ENCODE measurements at regions not wholly inside any gene's neighbourhood (a gene's known extent, or its start where the extent isn't known, plus 50 kb on each side); places are given as distances from the start of the nearest gene placed in this dataset.

- H3K27me3 ChIP-seq (ENCODE audit: insufficient read depth, low read length), result no peaks in the 10 kb centered on the region
- H3K4me3 Mint-ChIP-seq, result no peak overlapping the region
- H3K79me2 ChIP-seq (ENCODE audit: insufficient read depth, low read length), result no peaks in the 10 kb centered on the region
- no peaks in the 10 kb centered on the region for H3K4me1 ChIP-seq (ENCODE audit: insufficient read depth, low read length)
- H3K9me3 Mint-ChIP-seq, result peaks cover 32 to 37% of the 10 kb centered on the region in 2 experiments
- H4K5ac ChIP-seq (ENCODE audit: insufficient read length, low read depth, low read length), result no peak overlapping the region
- no peak for TF ChIP-seq CTCF (conservative IDR thresholded peaks at IDR 0.05)
- no peak overlapping the region for H2BK5ac ChIP-seq (ENCODE audit: insufficient read length, low read length)
- no peak overlapping the region for H3K4ac ChIP-seq (ENCODE audit: low read depth, low read length)
- H3T11ph ChIP-seq (ENCODE audit: low read length), result no peak overlapping the region
- no peak overlapping the region for H3K4me2 ChIP-seq (ENCODE audit: insufficient read depth, insufficient read length, low read length)
- peaks cover 22 to 38% (median 26%) of the 10 kb centered on the region in 3 experiments for H3K36me3 Mint-ChIP-seq (ENCODE audit: insufficient read depth in 1 of 3, low read depth in 3 of 3)
- H3K27ac ChIP-seq (ENCODE audit: insufficient read length, low read depth, low read length), result no peak overlapping the region
- H3K23ac ChIP-seq (ENCODE audit: insufficient read length, low read depth, low read length), result no peak overlapping the region
- H3K18ac ChIP-seq (ENCODE audit: insufficient read length, low read depth, low read length), result no peak overlapping the region
- no peak overlapping the region for H2BK120ac ChIP-seq (ENCODE audit: low read depth, low read length, poor library complexity, severe bottlenecking)
- WGBS (ENCODE audit: extremely low coverage, insufficient read length, low lambda C conversion rate), result no CpG with 5 or more reads among the region's 2 CpGs
- no peaks in the 10 kb centered on the region for H4K20me1 ChIP-seq (ENCODE audit: control insufficient read depth, insufficient read depth, insufficient read length)
- H4K8ac ChIP-seq (replicated peaks; ENCODE audit: insufficient read length, low read depth, low read length), result no peak overlapping the region
- H2AK5ac ChIP-seq (ENCODE audit: insufficient read length, low read length), result no peak overlapping the region
- H3K56ac ChIP-seq (ENCODE audit: insufficient read length, low read depth, low read length), result no peak overlapping the region
- no peak overlapping the region for H3K14ac ChIP-seq (ENCODE audit: insufficient read depth, low read length)
- H3K4me1 Mint-ChIP-seq, result no peaks in the 10 kb centered on the region
- no peaks in the 10 kb centered on the region for H3K79me1 ChIP-seq (ENCODE audit: insufficient read depth, low read depth, low read length, poor library complexity, severe bottlenecking)
- DNase-seq, result no peak
- H3K27me3 Mint-ChIP-seq (ENCODE audit: low read depth), result no peaks in the 10 kb centered on the region
- H2BK20ac ChIP-seq (ENCODE audit: low read depth, low read length, poor library complexity, severe bottlenecking), result no peak overlapping the region
- H3K9me3 ChIP-seq (ENCODE audit: control insufficient read depth, low read depth, low read length), result peaks cover 9% of the 10 kb centered on the region
- H2BK15ac ChIP-seq (ENCODE audit: low read depth, low read length), result no peak overlapping the region
- no peak overlapping the region for H3K9ac ChIP-seq (ENCODE audit: extremely low read depth, insufficient read length, low read length)
- no peaks in the 10 kb centered on the region for H3K23me2 ChIP-seq (ENCODE audit: insufficient read length, low read depth, low read length, poor library complexity, severe bottlenecking)
- H2BK12ac ChIP-seq (ENCODE audit: insufficient read length, low read depth, low read length), result no peak overlapping the region
- H4K91ac ChIP-seq (ENCODE audit: insufficient read length, low read depth, low read length), result no peak overlapping the region
- H3K27ac Mint-ChIP-seq, result no peak overlapping the region
- no peak overlapping the region for H2AFZ ChIP-seq (ENCODE audit: low read length)
Measured at GRCh38 chr5:124157320-124157719, 589.1 kb downstream of the ZNF608 start.
